GM23248 (cell line): ENCODE measurements at regions not wholly inside any gene's neighbourhood (a gene's known extent, or its start where the extent isn't known, plus 50 kb on each side); places are given as distances from the start of the nearest gene placed in this dataset.

ENCODE experiments used
- EZH2 ChIP-seq: fragments of 200-600 bp; sonication (generic); IDR thresholded peaks from 2 replicates; pipeline ENCODE4 v1.6.1; 2018; ENCODE audit warnings: antibody characterized with exemption, mild to moderate bottlenecking; ENCODE audit not compliant: insufficient read depth, poor library complexity, severe bottlenecking
- EZH2phosphoT487 ChIP-seq: fragments of 200-600 bp; sonication (generic); IDR thresholded peaks from 2 replicates; pipeline ENCODE4 v1.6.1; 2018; ENCODE audit warnings: antibody characterized with exemption, moderate library complexity, mild to moderate bottlenecking, low read depth; ENCODE audit not compliant: insufficient read depth

DNA sequence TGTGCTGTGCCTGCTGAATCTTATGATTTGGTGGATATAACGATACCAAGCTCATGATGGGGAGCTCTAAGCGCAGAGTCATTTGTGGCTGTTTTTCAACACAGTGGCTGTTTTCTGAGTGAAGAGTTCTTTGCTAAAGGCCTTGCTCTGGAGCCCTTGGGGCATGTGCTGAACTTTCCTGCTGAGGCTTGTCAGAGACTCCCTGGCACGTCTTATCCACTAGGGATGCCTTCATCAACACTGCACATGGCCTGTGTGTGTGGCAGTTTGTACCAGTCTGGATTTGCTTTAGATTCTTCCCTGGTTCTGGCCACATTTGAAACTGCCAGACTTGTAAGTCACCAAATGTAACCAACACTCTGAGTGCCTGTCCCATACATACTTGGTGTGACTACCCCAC is 188.2 kb downstream of the DMRT2 start:
- TF ChIP-seq EZH2 (no peak), EZH2phosphoT487 (no peak)
